ENCODE measurements at regions not wholly inside any gene's neighbourhood (a gene's known extent, or its start where the extent isn't known, plus 50 kb on each side); places are given as distances from the start of the nearest gene placed in this dataset.

DNA sequence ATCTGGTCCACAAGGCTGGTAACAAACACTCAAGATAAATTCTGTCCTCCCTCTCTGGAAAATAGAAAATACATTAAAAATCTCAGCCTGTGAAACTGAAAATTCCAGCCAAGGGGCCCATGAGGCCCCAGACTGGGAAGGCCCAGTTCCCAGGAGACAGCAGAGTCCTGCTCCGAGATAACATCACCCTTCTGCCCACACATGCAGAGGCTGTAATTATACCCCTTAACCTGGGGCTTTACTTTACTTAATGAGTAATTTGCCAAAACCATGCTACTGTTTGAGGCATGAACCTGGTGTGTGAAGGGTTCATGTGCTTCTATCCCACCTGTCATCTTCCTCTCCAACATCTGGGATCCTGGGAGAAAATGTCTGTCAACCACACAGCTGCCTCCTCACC, 398.9 kb upstream of the SULF2 start:
- Histone ChIP-seq H3K79me2 (ENCODE audit: low read depth) (no peaks in the 10 kb centered on the region), H3K9ac (no peak overlapping the region), H2AFZ (replicated peaks) (no peak overlapping the region), H3K4me3 (no peak overlapping the region), H3K27ac (no peak overlapping the region), H3K4me2 (no peak overlapping the region), H4K20me1 (ENCODE audit: low read depth) (no peaks in the 10 kb centered on the region), H3F3A (ENCODE audit: low read depth) (peaks cover 13% of the 10 kb centered on the region), H3K36me3 (no peaks in the 10 kb centered on the region), H3K9me3 (ENCODE audit: low read depth) (no peaks in the 10 kb centered on the region), H3K4me1 (peaks cover 14% of the 10 kb centered on the region), H3K27me3 (peaks cover 20% of the 10 kb centered on the region)
- Mint-ChIP-seq H3K4me3 (no peak overlapping the region), H3K27me3 (ENCODE audit: insufficient read depth, low read depth) (peaks cover 6% of the 10 kb centered on the region), H3K9me3 (peaks cover 9% of the 10 kb centered on the region), H3K27ac (no peak overlapping the region), H3K4me1 (peaks cover 20% of the 10 kb centered on the region), H3K36me3 (peaks cover 2% of the 10 kb centered on the region)
- DNase-seq (ENCODE audit: low spot score) = no peak
- TF ChIP-seq EZH2 (IDR thresholded peaks at IDR 0.05) = no peak
- no peak for TF ChIP-seq EZH2phosphoT487 (IDR thresholded peaks at IDR 0.05)
- TF ChIP-seq, protein P1, sequence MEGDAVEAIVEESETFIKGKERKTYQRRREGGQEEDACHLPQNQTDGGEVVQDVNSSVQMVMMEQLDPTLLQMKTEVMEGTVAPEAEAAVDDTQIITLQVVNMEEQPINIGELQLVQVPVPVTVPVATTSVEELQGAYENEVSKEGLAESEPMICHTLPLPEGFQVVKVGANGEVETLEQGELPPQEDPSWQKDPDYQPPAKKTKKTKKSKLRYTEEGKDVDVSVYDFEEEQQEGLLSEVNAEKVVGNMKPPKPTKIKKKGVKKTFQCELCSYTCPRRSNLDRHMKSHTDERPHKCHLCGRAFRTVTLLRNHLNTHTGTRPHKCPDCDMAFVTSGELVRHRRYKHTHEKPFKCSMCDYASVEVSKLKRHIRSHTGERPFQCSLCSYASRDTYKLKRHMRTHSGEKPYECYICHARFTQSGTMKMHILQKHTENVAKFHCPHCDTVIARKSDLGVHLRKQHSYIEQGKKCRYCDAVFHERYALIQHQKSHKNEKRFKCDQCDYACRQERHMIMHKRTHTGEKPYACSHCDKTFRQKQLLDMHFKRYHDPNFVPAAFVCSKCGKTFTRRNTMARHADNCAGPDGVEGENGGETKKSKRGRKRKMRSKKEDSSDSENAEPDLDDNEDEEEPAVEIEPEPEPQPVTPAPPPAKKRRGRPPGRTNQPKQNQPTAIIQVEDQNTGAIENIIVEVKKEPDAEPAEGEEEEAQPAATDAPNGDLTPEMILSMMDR (IDR thresholded peaks at IDR 0.05) = no peak

DNA sequence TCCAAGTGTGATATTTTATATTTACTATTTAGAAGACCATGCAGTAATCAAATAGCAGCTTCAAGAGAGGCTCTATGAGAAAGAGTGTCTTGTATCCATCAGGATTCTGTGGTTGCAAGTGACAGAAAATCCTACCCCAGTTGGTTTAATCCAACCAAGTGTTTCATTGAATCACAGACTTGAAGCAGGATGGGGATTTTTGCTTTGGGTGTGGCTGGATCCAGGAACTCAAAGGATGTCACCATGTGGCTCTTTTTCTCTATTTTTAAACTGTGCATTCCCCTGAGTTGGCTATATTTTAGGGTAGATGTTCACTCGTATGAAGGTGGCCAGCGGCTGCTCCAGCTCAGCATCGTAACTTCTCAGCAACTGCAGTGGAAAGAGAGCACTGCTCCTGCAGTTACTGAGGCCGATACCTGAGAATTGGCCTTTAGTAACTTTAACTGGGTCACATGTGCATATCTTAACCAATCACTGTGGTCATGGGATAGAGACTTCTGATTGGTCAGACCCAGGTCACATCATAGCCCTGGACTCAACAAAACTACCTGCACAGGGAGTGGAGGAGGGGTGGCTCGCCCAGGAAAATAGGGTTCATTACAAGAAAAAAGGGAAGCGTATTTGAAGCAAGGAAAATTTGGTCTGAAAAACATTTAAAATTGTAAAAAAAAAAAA, 396.1 kb upstream of the SULF2 start:
- H3K4me1 Mint-ChIP-seq = peaks cover 31% of the 10 kb centered on the region
- no peak for DNase-seq (ENCODE audit: low spot score)
- no peaks in the 10 kb centered on the region for H3K36me3 Mint-ChIP-seq

DNA sequence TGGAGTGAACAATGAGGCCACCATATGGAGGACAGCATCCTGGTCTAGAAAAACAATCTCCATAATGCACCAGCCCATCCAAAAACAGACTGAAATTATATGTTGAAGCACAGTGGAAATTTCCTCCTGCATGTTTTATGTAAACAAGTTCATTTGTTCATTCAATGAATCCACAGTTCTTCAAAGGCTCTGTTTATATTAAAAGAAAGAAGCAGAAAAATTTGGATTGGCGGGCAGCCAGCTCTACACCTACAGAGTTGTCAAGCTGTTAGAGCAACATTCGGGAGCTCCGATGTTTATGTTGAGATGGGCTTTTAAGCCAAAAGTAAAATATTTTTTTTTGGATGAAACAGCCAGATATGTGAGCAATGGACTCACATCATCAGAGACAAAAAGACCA, 395.3 kb upstream of the SULF2 start:
- no peak overlapping the region for H3K4me3 ChIP-seq
- H3K27ac ChIP-seq = no peak overlapping the region
- peaks cover 10% of the 10 kb centered on the region for H3F3A ChIP-seq (ENCODE audit: low read depth)
- no peak for DNase-seq (ENCODE audit: low spot score)
- H3K4me1 Mint-ChIP-seq = peaks cover 28% of the 10 kb centered on the region
- H3K9me3 Mint-ChIP-seq = peaks cover 2% of the 10 kb centered on the region
- no peak overlapping the region for H2AFZ ChIP-seq (replicated peaks)
- H3K9ac ChIP-seq = no peak overlapping the region
- peaks cover 5% of the 10 kb centered on the region for H3K27me3 Mint-ChIP-seq (ENCODE audit: insufficient read depth, low read depth)
- no peaks in the 10 kb centered on the region for H3K36me3 Mint-ChIP-seq
- peaks cover 14% of the 10 kb centered on the region for H3K27me3 ChIP-seq
- H3K9me3 ChIP-seq (ENCODE audit: low read depth) = no peaks in the 10 kb centered on the region
- H4K20me1 ChIP-seq (ENCODE audit: low read depth) = no peaks in the 10 kb centered on the region
- no peaks in the 10 kb centered on the region for H3K79me2 ChIP-seq (ENCODE audit: low read depth)
- no peak overlapping the region for H3K27ac Mint-ChIP-seq
- H3K4me3 Mint-ChIP-seq = no peak overlapping the region
- H3K36me3 ChIP-seq = no peaks in the 10 kb centered on the region
- TF ChIP-seq EZH2phosphoT487 (IDR thresholded peaks at IDR 0.05) (no peak), EZH2 (IDR thresholded peaks at IDR 0.05) (no peak)
- TF ChIP-seq, protein P1 (IDR thresholded peaks at IDR 0.05) = no peak
- H3K4me1 ChIP-seq = peaks cover 17% of the 10 kb centered on the region
- H3K4me2 ChIP-seq = no peak overlapping the region

More for the DNA sequence above, 396.1 kb upstream of the SULF2 start:
- TF ChIP-seq EZH2 (IDR thresholded peaks at IDR 0.05) (no peak), EZH2phosphoT487 (IDR thresholded peaks at IDR 0.05) (no peak)
- TF ChIP-seq, protein P1 (IDR thresholded peaks at IDR 0.05) = no peak
- Histone ChIP-seq H3K4me1 (peaks cover 22% of the 10 kb centered on the region), H3K9me3 (ENCODE audit: low read depth) (no peaks in the 10 kb centered on the region), H3K27me3 (peaks cover 20% of the 10 kb centered on the region), H3K79me2 (ENCODE audit: low read depth) (no peaks in the 10 kb centered on the region), H3K9ac (no peak overlapping the region), H3K4me2 (no peak overlapping the region), H3K27ac (no peak overlapping the region), H3K36me3 (no peaks in the 10 kb centered on the region), H2AFZ (replicated peaks) (no peak overlapping the region), H3F3A (ENCODE audit: low read depth) (peaks cover 12% of the 10 kb centered on the region), H4K20me1 (ENCODE audit: low read depth) (no peaks in the 10 kb centered on the region), H3K4me3 (no peak overlapping the region)
- Mint-ChIP-seq H3K27ac (no peak overlapping the region), H3K9me3 (peaks cover 2% of the 10 kb centered on the region), H3K4me3 (no peak overlapping the region), H3K27me3 (ENCODE audit: insufficient read depth, low read depth) (peaks cover 5% of the 10 kb centered on the region)
